GM23338 (cell line): ENCODE measurements at regions not wholly inside any gene's neighbourhood (a gene's known extent, or its start where the extent isn't known, plus 50 kb on each side); places are given as distances from the start of the nearest gene placed in this dataset.

ENCODE experiments used
- CTCF ChIP-seq, 2 experiments: fragments of 200-600 bp in 1 of 2; sonication (generic) in 1 of 2; conservative IDR thresholded peaks; 2 replicates each; pipeline versions ENCODE4 v1.5.1 to v1.6.1; 2016 to 2017; ENCODE audit warnings: antibody characterized with exemption in 2 of 2, low read depth in 2 of 2, mild to moderate bottlenecking in 2 of 2, moderate library complexity in 1 of 2
- POLR2AphosphoS5 ChIP-seq: IDR thresholded peaks from 2 replicates; pipeline ENCODE4 v1.6.1; 2016; ENCODE audit warnings: antibody characterized with exemption, low read depth

GRCh38 chr4:125838202-125838601 is 523.4 kb downstream of the FAT4 start:
- TF ChIP-seq POLR2AphosphoS5 (no peak), CTCF (conservative IDR thresholded peaks at IDR 0.05; ENCODE audit: low read depth in 2 of 2) (no peak)
